Bronchial epithelial cell (primary cell): ENCODE measurements at regions not wholly inside any gene's neighbourhood (a gene's known extent, or its start where the extent isn't known, plus 50 kb on each side); places are given as distances from the start of the nearest gene placed in this dataset.

Source experiments
- DNase-seq: peaks from one replicate; pipeline ENCODE4 v3.0.0-alpha.2; 2010; ENCODE audit warnings: low read depth
- FAIRE-seq: peaks from 2 replicates; lab custom pipeline; 2011; peaks lifted over from hg19 to GRCh38; lab: Jason Lieb, UNC
- H3K27me3 ChIP-seq: 2 replicates; pipeline ENCODE4 v1.5.1; 2011; ENCODE audit warnings: low read length; ENCODE audit not compliant: control insufficient read depth, insufficient read depth
- H3K36me3 ChIP-seq: 2 replicates; pipeline ENCODE4 v1.5.1; 2011; ENCODE audit warnings: low read length; ENCODE audit not compliant: control insufficient read depth, insufficient read depth
- H3K4me3 ChIP-seq: 2 replicates; pipeline ENCODE4 v1.5.1; 2011; ENCODE audit warnings: mild to moderate bottlenecking, low read depth, low read length, control low read depth
- CTCF ChIP-seq: IDR thresholded peaks from 2 replicates; pipeline ENCODE4 v1.5.1; 2011; ENCODE audit warnings: mild to moderate bottlenecking, moderate library complexity, low read length, control low read depth, inconsistent platforms; ENCODE audit not compliant: insufficient read depth, severe bottlenecking

DNA sequence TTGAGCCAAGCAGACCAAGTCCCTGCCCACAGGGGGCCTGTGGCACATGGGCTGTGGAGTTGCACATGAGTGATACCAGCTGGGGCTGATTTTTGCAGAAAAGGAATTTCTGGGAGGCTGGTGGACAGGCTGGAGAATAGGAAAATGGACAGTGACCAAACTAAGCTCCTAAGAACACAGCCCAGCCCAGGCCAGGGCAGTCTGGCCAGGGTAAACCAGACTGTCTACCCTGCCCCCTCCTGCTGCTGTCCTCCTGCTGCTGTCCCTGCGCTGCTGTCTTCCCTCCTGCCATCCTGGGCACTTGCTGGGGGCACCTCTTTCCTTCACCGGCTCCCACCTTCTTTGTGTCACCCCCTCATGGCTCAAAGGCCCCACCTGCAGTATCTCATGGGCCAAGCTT lies 219.2 kb downstream of the ZIC5 start:
- FAIRE-seq (no peak), DNase-seq (no peak)
- no peak overlapping the region for H3K4me3 ChIP-seq
- H3K36me3 ChIP-seq, result no peaks in the 10 kb centered on the region
- no peak for TF ChIP-seq CTCF
- H3K27me3 ChIP-seq, result no peaks in the 10 kb centered on the region

DNA sequence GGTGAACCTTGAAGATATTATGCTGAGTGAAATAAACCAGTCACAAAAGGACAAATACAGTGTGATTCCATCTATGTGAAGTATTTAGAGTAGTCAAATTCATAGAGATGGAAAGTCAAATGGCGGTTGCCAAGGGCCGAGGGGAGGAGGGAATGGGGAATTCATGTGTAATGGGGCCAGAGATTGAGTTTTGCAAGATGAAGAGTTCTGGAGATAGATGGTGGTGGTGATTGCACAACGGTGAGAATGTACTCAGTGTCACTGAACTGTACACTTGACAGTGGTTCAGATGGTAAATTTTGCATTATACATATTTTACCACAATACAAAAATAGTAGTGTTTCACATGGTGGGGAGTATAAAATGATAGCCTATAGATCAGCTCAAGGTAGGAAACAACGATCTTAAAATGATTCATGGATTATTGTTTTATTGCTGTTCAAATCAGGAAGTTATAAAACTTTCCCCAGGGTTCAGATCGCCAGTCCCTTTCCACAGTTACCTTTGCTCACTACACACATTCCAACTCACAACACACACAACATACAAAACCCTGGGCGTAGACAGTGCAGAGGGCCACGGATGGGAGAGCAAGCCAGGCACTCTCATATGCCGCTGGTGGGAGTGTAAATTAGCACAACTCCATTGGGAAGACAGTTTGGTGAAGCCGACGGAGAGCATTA lies 219.9 kb downstream of the ZIC5 start:
- Histone ChIP-seq H3K4me3 (no peak overlapping the region), H3K27me3 (no peaks in the 10 kb centered on the region), H3K36me3 (no peaks in the 10 kb centered on the region)
- DNase-seq (no peak), FAIRE-seq (no peak)
- no peak for TF ChIP-seq CTCF

GRCh38 chr13:99750951-99751350 lies 220.6 kb downstream of the ZIC5 start:
- no peak for FAIRE-seq

DNA sequence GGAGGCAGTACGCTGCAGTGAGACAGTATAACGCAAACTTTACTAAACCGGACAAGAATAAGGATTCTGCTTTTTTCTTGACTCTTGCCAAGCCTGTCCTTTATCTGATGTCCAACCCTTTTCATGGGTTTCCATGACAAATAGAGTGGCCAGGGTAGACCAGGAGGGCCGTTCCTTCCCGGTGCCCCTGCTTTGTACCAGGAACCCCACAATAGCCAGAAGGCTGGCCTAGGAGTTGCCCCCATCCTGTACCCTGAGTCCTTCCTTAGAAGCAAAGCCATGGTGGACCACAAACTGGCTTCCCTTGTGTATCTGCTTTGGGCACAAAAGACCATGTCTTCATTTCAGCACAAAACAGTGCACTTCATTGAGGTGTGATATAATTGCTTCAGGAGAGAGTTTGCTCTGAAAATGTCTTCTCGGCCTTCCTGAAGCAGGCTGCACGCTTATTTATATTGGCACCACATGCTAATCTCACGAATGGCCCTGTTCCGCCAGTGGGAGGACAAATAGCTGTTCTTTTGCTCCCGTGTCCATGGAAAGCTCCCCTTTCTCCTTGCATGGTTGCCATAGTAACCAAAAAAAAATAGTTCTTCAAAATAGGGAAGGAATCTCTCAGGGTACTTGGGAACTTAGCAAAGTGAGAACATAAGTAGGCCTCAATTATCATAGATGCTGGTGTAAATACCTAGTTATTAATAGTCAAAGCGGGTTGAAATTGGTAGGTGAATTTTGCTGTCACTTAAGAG lies 222.1 kb downstream of the ZIC5 start:
- H3K4me3 ChIP-seq, result no peak overlapping the region
- no peaks in the 10 kb centered on the region for H3K27me3 ChIP-seq
- no peak for TF ChIP-seq CTCF
- no peak for FAIRE-seq
- DNase-seq, result no peak
- no peaks in the 10 kb centered on the region for H3K36me3 ChIP-seq

More at GRCh38 chr13:99750951-99751350, 220.6 kb downstream of the ZIC5 start:
- Histone ChIP-seq H3K4me3 (no peak overlapping the region), H3K36me3 (no peaks in the 10 kb centered on the region), H3K27me3 (no peaks in the 10 kb centered on the region)
- TF ChIP-seq CTCF, result no peak
- DNase-seq, result no peak

DNA sequence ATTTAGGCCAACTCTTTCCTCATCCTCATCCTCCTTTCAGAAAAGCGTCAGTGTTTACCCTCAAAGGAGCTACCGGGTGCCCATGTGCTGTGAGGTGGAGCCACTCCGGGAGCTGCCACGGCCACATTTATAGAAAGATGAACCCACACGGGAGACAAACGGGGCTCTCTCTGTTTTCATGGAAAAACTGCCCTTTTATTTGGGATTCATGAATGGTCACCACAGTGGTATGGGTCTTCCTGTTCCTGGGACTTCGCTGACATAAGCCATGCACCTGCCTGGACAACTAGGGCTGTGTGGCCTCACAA lies 224.2 kb downstream of the ZIC5 start:
- no peak overlapping the region for H3K4me3 ChIP-seq
- H3K36me3 ChIP-seq, result no peaks in the 10 kb centered on the region
- H3K27me3 ChIP-seq, result no peaks in the 10 kb centered on the region
- no peak for DNase-seq
- TF ChIP-seq CTCF, result no peak
- FAIRE-seq, result no peak
